GM12873 (cell line): ENCODE measurements at regions not wholly inside any gene's neighbourhood (a gene's known extent, or its start where the extent isn't known, plus 50 kb on each side); places are given as distances from the start of the nearest gene placed in this dataset.

Experiments used
- TF ChIP-seq, protein P1 (sequence below): IDR thresholded peaks from 2 replicates; pipeline ENCODE4 v1.5.1; 2012; ENCODE audit warnings: low read depth, mild to moderate bottlenecking, moderate library complexity, low read length, control low read depth; ENCODE audit not compliant: insufficient read depth; ENCODE audit errors: missing control alignments

DNA sequence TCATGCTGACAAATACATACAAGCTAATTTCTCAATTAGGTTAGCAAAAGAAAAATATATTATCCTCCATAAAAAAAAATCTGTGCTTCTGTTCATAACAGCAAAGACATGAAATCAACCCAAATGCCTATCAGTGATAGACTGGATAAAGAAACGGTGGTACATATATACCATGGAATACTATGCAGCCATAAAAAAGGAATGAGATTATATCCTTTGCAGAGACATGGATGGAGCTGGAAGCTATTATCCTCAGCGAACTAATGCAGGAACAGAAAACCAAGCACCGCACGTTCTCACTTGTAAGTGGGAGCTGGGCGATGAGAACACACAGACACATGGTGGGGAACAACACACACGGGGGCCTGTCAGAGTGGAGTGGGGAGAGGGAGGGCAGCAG, 84.0 kb upstream of the PALMD start:
- TF ChIP-seq, protein P1, sequence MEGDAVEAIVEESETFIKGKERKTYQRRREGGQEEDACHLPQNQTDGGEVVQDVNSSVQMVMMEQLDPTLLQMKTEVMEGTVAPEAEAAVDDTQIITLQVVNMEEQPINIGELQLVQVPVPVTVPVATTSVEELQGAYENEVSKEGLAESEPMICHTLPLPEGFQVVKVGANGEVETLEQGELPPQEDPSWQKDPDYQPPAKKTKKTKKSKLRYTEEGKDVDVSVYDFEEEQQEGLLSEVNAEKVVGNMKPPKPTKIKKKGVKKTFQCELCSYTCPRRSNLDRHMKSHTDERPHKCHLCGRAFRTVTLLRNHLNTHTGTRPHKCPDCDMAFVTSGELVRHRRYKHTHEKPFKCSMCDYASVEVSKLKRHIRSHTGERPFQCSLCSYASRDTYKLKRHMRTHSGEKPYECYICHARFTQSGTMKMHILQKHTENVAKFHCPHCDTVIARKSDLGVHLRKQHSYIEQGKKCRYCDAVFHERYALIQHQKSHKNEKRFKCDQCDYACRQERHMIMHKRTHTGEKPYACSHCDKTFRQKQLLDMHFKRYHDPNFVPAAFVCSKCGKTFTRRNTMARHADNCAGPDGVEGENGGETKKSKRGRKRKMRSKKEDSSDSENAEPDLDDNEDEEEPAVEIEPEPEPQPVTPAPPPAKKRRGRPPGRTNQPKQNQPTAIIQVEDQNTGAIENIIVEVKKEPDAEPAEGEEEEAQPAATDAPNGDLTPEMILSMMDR, result no peak

DNA sequence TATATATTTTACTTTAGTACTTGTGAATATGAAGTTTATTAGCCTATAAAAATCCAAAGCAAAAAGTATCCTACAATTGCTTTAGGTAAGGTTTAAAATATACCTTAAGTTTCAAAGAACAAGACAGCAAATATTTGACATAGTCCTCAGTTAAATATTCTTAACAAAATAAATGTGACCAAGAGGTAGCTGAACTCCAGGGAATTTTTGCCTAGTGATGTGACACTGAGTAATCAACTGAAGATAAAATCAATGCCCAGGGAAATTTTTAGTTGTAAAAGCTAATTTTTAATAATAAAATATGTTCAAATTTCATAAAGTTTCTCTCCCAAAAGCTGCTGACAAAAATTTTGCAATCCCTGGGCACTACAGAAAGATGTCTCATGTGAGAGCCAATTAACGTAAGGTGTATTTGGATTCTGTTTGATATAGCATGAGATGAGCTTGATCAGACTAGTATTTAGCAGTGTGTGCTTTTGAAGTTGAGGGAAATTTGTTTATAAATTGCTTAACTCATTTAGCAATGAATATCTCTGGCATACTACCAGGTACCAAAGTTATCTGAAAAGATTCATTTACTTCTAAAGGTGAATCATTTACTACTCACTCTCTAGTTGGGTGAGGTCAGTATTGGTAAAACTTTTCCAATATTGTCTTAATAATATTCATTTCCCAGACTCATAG, 80.2 kb upstream of the PALMD start:
- TF ChIP-seq, protein P1, result no peak

DNA sequence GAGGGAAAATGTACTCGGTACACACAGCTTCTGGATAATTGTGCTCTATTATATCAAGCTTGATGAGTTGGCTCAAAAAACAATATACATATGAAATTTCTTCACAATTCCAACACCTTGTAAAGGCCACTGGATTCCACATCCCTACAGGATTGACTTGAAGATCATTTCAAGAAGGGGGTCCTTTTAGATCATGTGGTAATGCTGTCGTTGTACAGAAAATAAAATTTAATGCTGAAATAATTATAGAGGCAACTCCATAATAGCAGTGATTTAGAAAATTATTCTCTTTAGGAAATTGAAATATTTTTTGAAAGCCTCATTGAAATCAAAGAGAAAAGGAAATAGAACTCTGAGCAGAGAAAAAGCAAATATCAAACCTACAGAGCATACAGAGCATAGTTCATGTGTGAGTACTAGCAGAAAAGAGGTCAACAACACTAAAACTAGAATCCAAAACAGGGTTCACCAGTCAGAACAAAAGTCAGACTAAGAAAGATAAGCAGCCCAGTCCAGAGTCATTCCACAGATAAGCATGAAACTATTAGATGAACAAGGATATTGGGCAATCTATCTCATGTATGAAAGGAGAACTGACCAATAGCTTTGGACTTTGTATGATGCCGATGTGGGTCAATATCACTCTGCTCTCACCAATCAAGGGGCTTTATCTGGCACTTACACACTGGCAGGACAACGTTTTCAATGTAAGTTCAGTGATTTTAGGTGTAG, 79.5 kb upstream of the PALMD start:
- TF ChIP-seq, protein P1, result no peak

DNA sequence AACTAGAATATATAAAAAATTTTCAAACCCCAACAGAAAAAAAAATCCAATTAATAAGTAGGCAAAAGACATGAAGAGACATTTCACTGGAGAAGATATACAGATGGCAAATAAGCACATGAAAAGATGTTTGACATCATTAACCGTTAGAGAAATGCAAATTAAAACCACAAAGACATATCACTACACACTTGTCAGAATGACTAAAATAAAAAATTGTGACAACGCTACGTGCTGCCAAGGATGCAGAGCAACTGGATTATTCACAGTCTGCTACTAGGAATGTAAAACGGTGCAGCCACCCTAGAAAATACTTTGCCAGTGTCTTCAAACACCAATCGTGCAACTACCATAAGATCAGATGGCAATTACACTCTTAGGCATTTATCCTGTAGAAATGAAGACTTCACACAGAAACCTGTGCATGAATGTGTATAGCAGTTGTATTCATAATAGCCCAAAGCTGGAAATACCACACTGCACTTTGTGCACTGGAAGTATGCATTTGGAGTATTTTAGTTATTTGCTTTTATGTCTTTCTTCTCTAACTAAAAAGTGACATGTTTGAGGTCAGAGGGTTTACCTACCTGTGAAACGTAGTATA, 75.3 kb upstream of the PALMD start:
- TF ChIP-seq, protein P1, result no peak

DNA sequence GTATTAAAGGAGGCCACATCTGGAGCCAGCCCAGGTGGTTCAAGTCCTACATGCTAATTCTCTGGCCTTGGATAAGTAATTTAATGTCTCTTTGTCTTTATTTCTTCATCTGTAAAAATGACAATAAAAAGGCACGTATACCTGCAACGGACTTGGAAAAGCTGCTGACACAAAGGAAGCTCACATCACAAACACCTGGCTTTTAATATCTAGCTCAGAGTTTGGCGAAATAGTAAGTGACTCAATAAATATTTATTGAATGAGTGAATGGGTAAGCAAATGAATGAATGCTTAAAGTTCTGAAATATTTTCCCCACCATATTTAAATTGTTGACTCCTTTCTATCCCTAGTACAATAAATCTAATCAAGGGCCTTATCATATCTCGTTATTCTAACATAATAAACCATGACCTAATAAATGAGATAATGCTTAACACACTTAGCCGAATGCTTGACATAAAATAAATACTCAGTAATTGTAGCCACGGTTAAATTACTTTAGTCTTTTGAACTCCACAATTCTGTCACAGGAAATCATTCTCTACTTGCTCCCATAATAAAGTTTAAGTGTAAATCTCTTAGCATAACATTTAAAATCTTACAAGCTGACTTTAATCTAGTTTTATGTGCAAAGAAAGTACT, 74.7 kb upstream of the PALMD start:
- TF ChIP-seq, protein P1, result no peak

DNA sequence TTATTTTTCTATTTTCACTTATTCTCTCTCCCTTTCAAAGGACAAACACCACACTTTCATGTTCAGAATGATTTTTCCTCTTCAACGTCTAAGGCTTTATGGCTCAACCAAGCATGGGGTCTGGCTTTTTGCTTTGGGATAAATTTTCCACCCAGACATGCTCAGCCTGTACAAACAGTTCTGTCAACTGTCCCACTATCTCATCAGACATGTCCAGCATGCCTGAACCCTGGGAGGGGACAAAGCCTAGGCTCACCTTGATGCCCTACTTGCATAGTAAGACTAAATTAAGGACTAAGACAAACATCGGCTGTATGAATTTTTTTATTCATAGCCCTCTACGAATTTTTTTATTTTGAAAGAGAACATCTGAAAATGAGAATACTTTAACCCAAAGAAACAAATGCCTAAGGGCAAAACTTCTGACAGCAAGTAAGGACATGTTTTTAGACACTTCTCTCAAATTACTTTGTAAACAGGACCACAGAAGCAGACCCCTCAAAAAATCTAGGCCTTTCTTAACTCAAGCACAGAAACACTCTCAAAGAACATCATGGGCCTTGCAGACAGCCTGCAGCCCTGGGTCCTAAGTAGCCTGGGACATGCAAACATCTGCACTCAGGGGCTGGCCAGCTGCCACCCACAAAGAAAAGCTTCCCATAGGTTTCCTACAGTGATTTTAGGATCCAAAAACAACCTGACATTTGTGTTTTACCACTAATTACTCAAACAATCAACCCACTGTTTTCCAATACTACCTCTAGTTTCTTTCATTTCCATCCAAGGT, 72.3 kb upstream of the PALMD start:
- TF ChIP-seq, protein P1, result no peak
